ENCODE measurements at regions not wholly inside any gene's neighbourhood (a gene's known extent, or its start where the extent isn't known, plus 50 kb on each side); places are given as distances from the start of the nearest gene placed in this dataset.

DNA sequence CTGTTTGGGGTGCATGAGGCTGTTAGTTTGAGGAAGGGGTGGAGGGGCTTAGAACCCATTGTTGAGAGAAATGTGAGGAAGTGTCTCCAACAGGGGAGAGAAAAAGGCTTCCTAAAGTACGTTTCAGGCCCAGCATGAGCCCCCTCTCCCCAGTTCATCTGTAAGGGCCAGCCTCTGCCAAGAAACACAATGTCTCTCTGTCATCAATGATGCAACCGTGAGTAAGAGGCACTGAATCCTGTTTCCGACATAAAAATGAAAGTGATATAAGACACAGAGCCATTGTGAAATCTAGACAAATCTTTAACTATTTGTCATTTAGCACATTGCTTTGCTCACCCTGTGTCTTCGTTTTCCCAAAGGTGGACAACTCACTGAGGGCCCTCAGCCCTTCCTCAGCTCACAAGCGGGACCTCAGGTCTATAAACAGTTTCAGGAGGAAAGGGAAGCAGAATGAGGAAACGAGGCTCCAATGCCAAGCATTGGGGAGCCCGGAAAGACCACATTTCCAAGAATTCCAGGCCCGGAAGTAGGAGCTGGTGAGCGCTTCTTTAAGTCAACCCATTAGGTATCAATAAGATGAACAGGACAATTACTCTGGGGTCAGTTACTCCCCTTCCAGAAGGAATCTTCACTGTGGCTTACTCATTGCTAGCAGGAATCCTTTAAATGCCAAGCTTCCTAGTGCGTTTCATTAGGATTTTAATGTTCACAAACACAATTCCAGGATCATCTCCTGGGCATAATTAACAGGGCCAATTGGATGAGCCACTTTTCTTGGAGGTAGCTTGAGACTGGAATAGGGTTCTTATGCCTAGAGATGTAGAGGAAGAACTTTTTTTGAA is 59.0 kb upstream of the KLF4 start:
- Histone ChIP-seq H3K4me2 (ENCODE audit: low read depth, low read length) (peak overlapping the region; percentile 61), H2AK9ac (replicated peaks; ENCODE audit: low read depth, low read length, poor library complexity) (peak overlapping the region; percentile 76), H4K20me1 (ENCODE audit: insufficient read depth, low read length) (no peaks in the 10 kb centered on the region), H3K56ac (ENCODE audit: extremely low read depth, insufficient read depth, low read length) (peak overlapping the region; percentile 44; the same call in 1 of the 2 replicates), H3K18ac (ENCODE audit: low read depth, low read length) (peak overlapping the region; percentile 90), H3K23ac (ENCODE audit: low read depth, low read length) (peak overlapping the region; percentile 75), H3K9me1 (ENCODE audit: insufficient read depth, low read length) (peaks cover 6% of the 10 kb centered on the region; the same call in 1 of the 2 replicates), H3K36me3 (ENCODE audit: control insufficient read depth, insufficient read depth, low read length) (no peaks in the 10 kb centered on the region), H4K5ac (ENCODE audit: low read depth, low read length) (peak overlapping the region; percentile 76; the same call in 1 of the 2 replicates), H4K91ac (ENCODE audit: insufficient read depth, low read depth, low read length) (peak overlapping the region; percentile 95), H2AFZ (replicated peaks; ENCODE audit: low read length, poor library complexity) (peak overlapping the region; percentile 84), H3K4me1 (ENCODE audit: control insufficient read depth, insufficient read depth, low read length) (peaks cover 12% of the 10 kb centered on the region), H3K14ac (replicated peaks; ENCODE audit: low read depth, low read length) (peak overlapping the region; percentile 90), H3K9ac (ENCODE audit: low read depth, low read length) (peak overlapping the region; percentile 38; the same call in 1 of the 2 replicates), H3K4me3 (ENCODE audit: insufficient read depth, low read depth, low read length) (no peak overlapping the region), H3K9me3 (ENCODE audit: control insufficient read depth, insufficient read depth, low read length) (no peaks in the 10 kb centered on the region), H2BK120ac (ENCODE audit: low read depth, low read length) (peak overlapping the region; percentile 98), H2BK5ac (ENCODE audit: low read depth, low read length, poor library complexity, severe bottlenecking) (peak overlapping the region; percentile 9), H2AK5ac (ENCODE audit: low read depth, low read length) (peak overlapping the region; percentile 96), H4K8ac (ENCODE audit: low read depth in 2 of 2, low read length in 2 of 2) (peak overlapping the region; percentile 90 to 93), H3K27me3 (ENCODE audit: control insufficient read depth, insufficient read depth, low read length) (no peaks in the 10 kb centered on the region), H2BK15ac (ENCODE audit: low read depth, low read length) (peak overlapping the region; percentile 81; the same call in 2 of the 3 replicates), H3K79me1 (ENCODE audit: low read depth in 1 of 2, low read length in 2 of 2) (no peaks in the 10 kb centered on the region), H3K27ac (ENCODE audit: insufficient read depth, low read length) (peak overlapping the region; percentile 84), H2BK20ac (ENCODE audit: low read depth, low read length) (peak overlapping the region; percentile 96), H3K4ac (ENCODE audit: low read depth, low read length) (peak overlapping the region; percentile 98)
- peak; percentile 96 for DNase-seq
- dilution Hi-C loops (cut with HindIII; ENCODE audit: low sequenced_read_pairs, unreplicated experiment): no loop called here
- BruUV-seq (replicated peaks): no TSS peak
- peak; percentile 83 for ATAC-seq (ENCODE audit: low read depth)
- in situ Hi-C loops (cut with MboI; ENCODE audit: low sequenced_read_pairs): no loop called here
- WGBS, 2 experiments (ENCODE audit: extremely low coverage in 2 of 2, insufficient read length in 1 of 2): 86% methylated on average over 3 of the region's 10 CpGs; no CpG with 5 or more reads in 1 of the 2 experiments
- CTCF ChIA-PET: no interaction called here
- POLR2A ChIA-PET (ENCODE audit: unreplicated experiment): no interaction called here
- intact Hi-C loops (cut with micrococcal nuclease): loop anchor here (1.0 to 5.0 kb wide), 2 partner anchors 59 to 184 kb away; partner anchors contain the start of gene KLF4
- TF ChIP-seq MAFK (IDR thresholded peaks at IDR 0.05; ENCODE audit: low read depth, low read length) (peak; percentile 28; the same call in 1 of the 2 replicates), RCOR1 (IDR thresholded peaks at IDR 0.05; ENCODE audit: insufficient replicate concordance, low read length) (no peak), FOS (IDR thresholded peaks at IDR 0.05; ENCODE audit: low read depth, low read length) (peak; percentile 76), RFX5 (IDR thresholded peaks at IDR 0.05; ENCODE audit: low read depth, low read length) (0 out of 2 replicates have a peak, but pooled peaks have one; percentile 52), MAZ (IDR thresholded peaks at IDR 0.05; ENCODE audit: borderline replicate concordance, low read depth, low read length) (peak; percentile 49; the same call in 1 of the 2 replicates), BHLHE40 (IDR thresholded peaks at IDR 0.05; ENCODE audit: low read depth, low read length) (peak; percentile 37; the same call in 1 of the 2 replicates), SMC3 (IDR thresholded peaks at IDR 0.05; ENCODE audit: low read depth, low read length) (no peak), RAD21 (IDR thresholded peaks at IDR 0.05; ENCODE audit: low read length) (0 out of 2 replicates have a peak, but pooled peaks have one; percentile 7), CEBPB (IDR thresholded peaks at IDR 0.05; ENCODE audit: low read depth, low read length) (peak; percentile 99), POLR2A (IDR thresholded peaks at IDR 0.05; ENCODE audit: low read depth, low read length) (no peak), CHD1 (IDR thresholded peaks at IDR 0.05; ENCODE audit: low read depth, low read length) (no peak), NFE2L2 (IDR thresholded peaks at IDR 0.05; ENCODE audit: low read depth, low read length) (no peak; the same call in 1 of the 2 replicates), MXI1 (IDR thresholded peaks at IDR 0.05; ENCODE audit: borderline replicate concordance, low read depth, low read length) (no peak)
- TF ChIP-seq, protein P1, sequence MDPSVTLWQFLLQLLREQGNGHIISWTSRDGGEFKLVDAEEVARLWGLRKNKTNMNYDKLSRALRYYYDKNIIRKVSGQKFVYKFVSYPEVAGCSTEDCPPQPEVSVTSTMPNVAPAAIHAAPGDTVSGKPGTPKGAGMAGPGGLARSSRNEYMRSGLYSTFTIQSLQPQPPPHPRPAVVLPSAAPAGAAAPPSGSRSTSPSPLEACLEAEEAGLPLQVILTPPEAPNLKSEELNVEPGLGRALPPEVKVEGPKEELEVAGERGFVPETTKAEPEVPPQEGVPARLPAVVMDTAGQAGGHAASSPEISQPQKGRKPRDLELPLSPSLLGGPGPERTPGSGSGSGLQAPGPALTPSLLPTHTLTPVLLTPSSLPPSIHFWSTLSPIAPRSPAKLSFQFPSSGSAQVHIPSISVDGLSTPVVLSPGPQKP (IDR thresholded peaks at IDR 0.05; ENCODE audit: borderline replicate concordance, low read depth, low read length): no peak
- TF ChIP-seq, protein P2, sequence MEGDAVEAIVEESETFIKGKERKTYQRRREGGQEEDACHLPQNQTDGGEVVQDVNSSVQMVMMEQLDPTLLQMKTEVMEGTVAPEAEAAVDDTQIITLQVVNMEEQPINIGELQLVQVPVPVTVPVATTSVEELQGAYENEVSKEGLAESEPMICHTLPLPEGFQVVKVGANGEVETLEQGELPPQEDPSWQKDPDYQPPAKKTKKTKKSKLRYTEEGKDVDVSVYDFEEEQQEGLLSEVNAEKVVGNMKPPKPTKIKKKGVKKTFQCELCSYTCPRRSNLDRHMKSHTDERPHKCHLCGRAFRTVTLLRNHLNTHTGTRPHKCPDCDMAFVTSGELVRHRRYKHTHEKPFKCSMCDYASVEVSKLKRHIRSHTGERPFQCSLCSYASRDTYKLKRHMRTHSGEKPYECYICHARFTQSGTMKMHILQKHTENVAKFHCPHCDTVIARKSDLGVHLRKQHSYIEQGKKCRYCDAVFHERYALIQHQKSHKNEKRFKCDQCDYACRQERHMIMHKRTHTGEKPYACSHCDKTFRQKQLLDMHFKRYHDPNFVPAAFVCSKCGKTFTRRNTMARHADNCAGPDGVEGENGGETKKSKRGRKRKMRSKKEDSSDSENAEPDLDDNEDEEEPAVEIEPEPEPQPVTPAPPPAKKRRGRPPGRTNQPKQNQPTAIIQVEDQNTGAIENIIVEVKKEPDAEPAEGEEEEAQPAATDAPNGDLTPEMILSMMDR (conservative IDR thresholded peaks at IDR 0.05; ENCODE audit: low read depth, low read length): no peak
